ENCODE measurements at regions not wholly inside any gene's neighbourhood (a gene's known extent, or its start where the extent isn't known, plus 50 kb on each side); places are given as distances from the start of the nearest gene placed in this dataset.
A peak's percentile ranks its signal among the peaks of the same experiment; 100 is the strongest.

DNA sequence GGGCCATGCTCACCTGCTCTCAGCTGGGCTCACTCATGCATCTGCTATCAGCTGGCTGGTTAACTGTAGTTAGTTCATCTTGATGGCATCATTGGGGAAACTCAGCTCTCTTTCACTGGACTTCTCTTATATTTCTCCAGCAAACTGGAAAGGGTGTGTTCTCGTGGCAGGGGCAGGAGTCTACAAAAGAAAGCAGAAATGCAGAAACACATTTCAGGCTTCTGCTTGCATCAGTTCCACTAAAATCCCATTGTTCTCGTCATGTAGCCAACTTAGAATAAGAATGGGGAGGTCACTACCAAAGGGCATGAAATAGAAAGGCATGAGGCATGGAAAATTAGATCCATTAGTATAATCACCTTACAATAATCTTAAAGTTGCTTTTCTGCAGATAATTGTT, 207.3 kb downstream of the NRIP1 start:
- Histone ChIP-seq H3K4me2 (ENCODE audit: low read length) (no peak overlapping the region), H3K27me3 (ENCODE audit: insufficient read depth, low read length) (no peaks in the 10 kb centered on the region), H2AFZ (ENCODE audit: low read depth, low read length) (no peak overlapping the region), H3K4me3 (ENCODE audit: insufficient read depth, low read depth, low read length) (no peak overlapping the region), H3K4me1 (ENCODE audit: insufficient read depth, low read length) (no peaks in the 10 kb centered on the region), H3K9me3 (ENCODE audit: insufficient read depth, low read depth, low read length) (no peaks in the 10 kb centered on the region), H3K27ac (ENCODE audit: low read depth, low read length) (no peak overlapping the region), H3K9ac (ENCODE audit: low read length) (no peak overlapping the region), H3K79me2 (ENCODE audit: insufficient read depth, low read length) (no peaks in the 10 kb centered on the region), H4K20me1 (ENCODE audit: insufficient read depth, low read length) (no peaks in the 10 kb centered on the region), H3K36me3 (ENCODE audit: insufficient read depth, low read length) (no peaks in the 10 kb centered on the region)
- Mint-ChIP-seq H3K9me3 (ENCODE audit: unreplicated experiment) (peaks cover 4% of the 10 kb centered on the region), H3K27me3 (ENCODE audit: low read depth, unreplicated experiment) (no peaks in the 10 kb centered on the region), H3K4me3 (ENCODE audit: unreplicated experiment) (no peak overlapping the region), H3K4me1 (ENCODE audit: low read depth, unreplicated experiment) (no peaks in the 10 kb centered on the region), H3K27ac (ENCODE audit: unreplicated experiment) (no peak overlapping the region), H3K36me3 (ENCODE audit: low read depth, unreplicated experiment) (peaks cover 3% of the 10 kb centered on the region)
- TF ChIP-seq CTCF (IDR thresholded peaks at IDR 0.05; ENCODE audit: insufficient read depth, low read depth, low read length) (no peak), EZH2 (IDR thresholded peaks at IDR 0.05; ENCODE audit: insufficient read depth, low read length) (no peak)
- FAIRE-seq, result no peak
- DNase-seq (ENCODE audit: low read depth), result no peak

GRCh38 chr21:14850394-14850793, 214.4 kb downstream of the NRIP1 start:
- peak; percentile 60 for DNase-seq (ENCODE audit: low read depth)
- peak overlapping the region; percentile 28 for H3K27ac ChIP-seq (ENCODE audit: low read depth, low read length)

More at GRCh38 chr21:14850394-14850793, 214.4 kb downstream of the NRIP1 start:
- H3K9me3 ChIP-seq (ENCODE audit: insufficient read depth, low read depth, low read length), result no peaks in the 10 kb centered on the region
- no peak for FAIRE-seq
- H3K79me2 ChIP-seq (ENCODE audit: insufficient read depth, low read length), result no peaks in the 10 kb centered on the region
- peaks cover 4% of the 10 kb centered on the region for H3K9me3 Mint-ChIP-seq (ENCODE audit: unreplicated experiment)
- no peaks in the 10 kb centered on the region for H3K36me3 ChIP-seq (ENCODE audit: insufficient read depth, low read length)
- H3K4me3 ChIP-seq (ENCODE audit: insufficient read depth, low read depth, low read length), result no peak overlapping the region
- H3K4me3 Mint-ChIP-seq (ENCODE audit: unreplicated experiment), result no peak overlapping the region
- peaks cover 5% of the 10 kb centered on the region for H3K4me1 Mint-ChIP-seq (ENCODE audit: low read depth, unreplicated experiment)
- H4K20me1 ChIP-seq (ENCODE audit: insufficient read depth, low read length), result no peaks in the 10 kb centered on the region
- H3K27me3 Mint-ChIP-seq (ENCODE audit: low read depth, unreplicated experiment), result no peaks in the 10 kb centered on the region
- peak overlapping the region; percentile 9 for H3K4me2 ChIP-seq (ENCODE audit: low read length)
- H3K27ac Mint-ChIP-seq (ENCODE audit: unreplicated experiment), result peak overlapping the region; percentile 22
- no peak for TF ChIP-seq CTCF (IDR thresholded peaks at IDR 0.05; ENCODE audit: insufficient read depth, low read depth, low read length)
- TF ChIP-seq EZH2 (IDR thresholded peaks at IDR 0.05; ENCODE audit: insufficient read depth, low read length), result no peak
- no peak overlapping the region for H2AFZ ChIP-seq (ENCODE audit: low read depth, low read length)
- H3K4me1 ChIP-seq (ENCODE audit: insufficient read depth, low read length), result no peaks in the 10 kb centered on the region
- peaks cover 3% of the 10 kb centered on the region for H3K36me3 Mint-ChIP-seq (ENCODE audit: low read depth, unreplicated experiment)
- H3K9ac ChIP-seq (ENCODE audit: low read length), result no peak overlapping the region
- H3K27me3 ChIP-seq (ENCODE audit: insufficient read depth, low read length), result no peaks in the 10 kb centered on the region

Measured in astrocyte (in vitro differentiated cells and primary cell).